Caco-2 (cell line): ENCODE measurements at regions not wholly inside any gene's neighbourhood (a gene's known extent, or its start where the extent isn't known, plus 50 kb on each side); places are given as distances from the start of the nearest gene placed in this dataset.

Experiments used
- BruUV-seq: library from RNA; stranded (reverse); fragments of 400-500 nt; replicated peaks from 2 replicates; lab custom pipeline; 2021; lab: Mats Ljungman, UMichigan
- CTCF ChIA-PET: fragments of 300-600 bp; sonication (Branson Sonifier 250); formaldehyde crosslinking; loops from one replicate; lab custom pipeline; 2022; ENCODE audit warnings: antibody characterized with exemption; lab: Charles Lee
- POLR2A ChIA-PET: fragments of 300-600 bp; sonication (Branson Sonifier 250); formaldehyde crosslinking; loops from one replicate; lab custom pipeline; 2022; ENCODE audit warnings: antibody characterized with exemption; lab: Charles Lee
- DNase-seq, 2 experiments: peaks; one replicate each; pipeline versions ENCODE4 v3.0.0 to v3.0.0-alpha.2; 2020 to 2022
- H3K27me3 ChIP-seq: replicated peaks from 2 replicates; pipeline ENCODE4 v1.6.0; 2011; ENCODE audit warnings: low read length; ENCODE audit not compliant: control insufficient read depth, insufficient read depth
- H3K36me3 ChIP-seq: 2 replicates; pipeline ENCODE4 v1.5.1; 2011; ENCODE audit warnings: low read length; ENCODE audit not compliant: control insufficient read depth, insufficient read depth
- H3K4me1 ChIP-seq: fragments of 250-450 bp; sonication (Bioruptor Pico); 2 replicates; pipeline ENCODE4 v1.5.1; 2020; ENCODE audit warnings: mild to moderate bottlenecking
- H3K4me3 ChIP-seq: 2 replicates; pipeline ENCODE4 v1.5.1; 2011; ENCODE audit warnings: low read depth, mild to moderate bottlenecking, control low read depth, low read length
- H3K9me3 ChIP-seq: fragments of 250-450 bp; sonication (Bioruptor Pico); 2 replicates; pipeline ENCODE4 v1.5.1; 2020; ENCODE audit warnings: mild to moderate bottlenecking, moderate library complexity
- H3K27ac Mint-ChIP-seq: one replicate; pipeline ENCODE4 v1.8.0; 2022; ENCODE audit warnings: mixed read lengths; ENCODE audit not compliant: unreplicated experiment
- H3K27me3 Mint-ChIP-seq: one replicate; pipeline ENCODE4 v1.8.0; 2022; ENCODE audit warnings: mixed read lengths; ENCODE audit not compliant: insufficient read depth, unreplicated experiment
- H3K36me3 Mint-ChIP-seq: one replicate; pipeline ENCODE4 v1.8.0; 2022; ENCODE audit warnings: mild to moderate bottlenecking, mixed read lengths; ENCODE audit not compliant: insufficient read depth, unreplicated experiment
- H3K4me1 Mint-ChIP-seq: one replicate; pipeline ENCODE4 v1.8.0; 2022; ENCODE audit warnings: low read depth, mixed read lengths; ENCODE audit not compliant: unreplicated experiment
- H3K4me3 Mint-ChIP-seq: one replicate; pipeline ENCODE4 v1.8.0; 2022; ENCODE audit warnings: mild to moderate bottlenecking, moderate library complexity, mixed read lengths; ENCODE audit not compliant: unreplicated experiment
- H3K9me3 Mint-ChIP-seq: one replicate; pipeline ENCODE4 v1.8.0; 2022; ENCODE audit warnings: mixed read lengths; ENCODE audit not compliant: unreplicated experiment
- CTCF ChIP-seq, 2 experiments: fragments of 200-600 bp in 1 of 2; IDR thresholded peaks; 1 replicate in 1 of 2; 2 replicates in 1 of 2; pipeline versions ENCODE4 v1.5.1 to v1.8.0; 2011 to 2022; ENCODE audit warnings: antibody characterized with exemption in 1 of 2, control low read depth in 1 of 2, inconsistent platforms in 1 of 2, low read depth in 1 of 2, low read length in 1 of 2, mild to moderate bottlenecking in 1 of 2, moderate library complexity in 1 of 2; ENCODE audit not compliant: insufficient read depth in 1 of 2, severe bottlenecking in 1 of 2, unreplicated experiment in 1 of 2
- intact Hi-C: fragments of 100-400 bp; cut with micrococcal nuclease; formaldehyde crosslinking; loops from one replicate; pipeline ENCODE4 v1.10.0; 2022; ENCODE audit not compliant: unreplicated experiment

GRCh38 chr13:111893071-111893606, 173.8 kb upstream of the SOX1 start:
- ChIA-PET POLR2A (no interaction called here), CTCF (no interaction called here)
- Histone ChIP-seq H3K4me1 (no peaks in the 10 kb centered on the region), H3K9me3 (peaks cover 6% of the 10 kb centered on the region; the same call in 1 of the 2 replicates), H3K36me3 (no peaks in the 10 kb centered on the region), H3K27me3 (no peaks in the 10 kb centered on the region), H3K4me3 (no peak overlapping the region)
- H3K27ac Mint-ChIP-seq, result no peak overlapping the region
- H3K27me3 Mint-ChIP-seq, result peaks cover 27% of the 10 kb centered on the region
- H3K36me3 Mint-ChIP-seq, result no peaks in the 10 kb centered on the region
- intact Hi-C loops, result no loop called here
- no peaks in the 10 kb centered on the region for H3K4me1 Mint-ChIP-seq
- H3K9me3 Mint-ChIP-seq, result peaks cover 10% of the 10 kb centered on the region
- no peak for TF ChIP-seq CTCF (IDR thresholded peaks at IDR 0.05; ENCODE audit: insufficient read depth in 1 of 2, low read depth in 1 of 2, low read length in 1 of 2, severe bottlenecking in 1 of 2, unreplicated experiment in 1 of 2)
- no TSS peak for BruUV-seq
- DNase-seq, result no peak
- H3K4me3 Mint-ChIP-seq, result no peak overlapping the region

- no peak for DNase-seq
- Mint-ChIP-seq H3K4me1 (no peaks in the 10 kb centered on the region), H3K36me3 (no peaks in the 10 kb centered on the region), H3K27me3 (peaks cover 27% of the 10 kb centered on the region), H3K9me3 (peaks cover 10% of the 10 kb centered on the region), H3K4me3 (no peak overlapping the region), H3K27ac (no peak overlapping the region)
- intact Hi-C loops, result no loop called here
- Histone ChIP-seq H3K4me1 (no peaks in the 10 kb centered on the region), H3K27me3 (no peaks in the 10 kb centered on the region), H3K36me3 (no peaks in the 10 kb centered on the region), H3K9me3 (peaks cover 6% of the 10 kb centered on the region; the same call in 1 of the 2 replicates), H3K4me3 (no peak overlapping the region)
- no peak for TF ChIP-seq CTCF (IDR thresholded peaks at IDR 0.05; ENCODE audit: insufficient read depth in 1 of 2, low read depth in 1 of 2, low read length in 1 of 2, severe bottlenecking in 1 of 2, unreplicated experiment in 1 of 2)
- ChIA-PET CTCF (no interaction called here), POLR2A (no interaction called here)
- no TSS peak for BruUV-seq
These were observed 173.1 kb upstream of the SOX1 start for GRCh38 chr13:111893607-111894443.

GRCh38 chr13:111895896-111896821, 170.8 kb upstream of the SOX1 start:
- peaks cover 4% of the 10 kb centered on the region for H3K9me3 Mint-ChIP-seq
- H3K4me1 Mint-ChIP-seq, result no peaks in the 10 kb centered on the region
- H3K9me3 ChIP-seq, result peaks cover 4% of the 10 kb centered on the region; the same call in 1 of the 2 replicates
- ChIA-PET POLR2A (no interaction called here), CTCF (no interaction called here)
- H3K36me3 ChIP-seq, result no peaks in the 10 kb centered on the region
- H3K36me3 Mint-ChIP-seq, result no peaks in the 10 kb centered on the region
- no peak for TF ChIP-seq CTCF (IDR thresholded peaks at IDR 0.05; ENCODE audit: insufficient read depth in 1 of 2, low read depth in 1 of 2, low read length in 1 of 2, severe bottlenecking in 1 of 2, unreplicated experiment in 1 of 2)
- H3K27me3 ChIP-seq, result no peaks in the 10 kb centered on the region
- no peak overlapping the region for H3K27ac Mint-ChIP-seq
- no peaks in the 10 kb centered on the region for H3K4me1 ChIP-seq
- BruUV-seq, result no TSS peak
- H3K4me3 Mint-ChIP-seq, result no peak overlapping the region
- peaks cover 24% of the 10 kb centered on the region for H3K27me3 Mint-ChIP-seq
- intact Hi-C loops, result no loop called here
- peak in 1 of 2 experiments; percentile 12 for DNase-seq
- H3K4me3 ChIP-seq, result no peak overlapping the region
